Panc1 (cell line): ENCODE measurements at regions not wholly inside any gene's neighbourhood (a gene's known extent, or its start where the extent isn't known, plus 50 kb on each side); places are given as distances from the start of the nearest gene placed in this dataset.
A peak's percentile ranks its signal among the peaks of the same experiment; 100 is the strongest.

Experiments used
- ATAC-seq: fragments of 200-7000 bp; cut with Tn5 transposase; 2 replicates; pipeline ENCODE4 v1.9.1; 2020; ENCODE audit warnings: mild to moderate bottlenecking, moderate library complexity
- BruUV-seq: library from RNA; stranded (reverse); fragments of 400-500 nt; replicated peaks from 2 replicates; lab custom pipeline; 2021; lab: Mats Ljungman, UMichigan
- CTCF ChIA-PET: fragments of 300-600 bp; sonication (Branson Sonifier 250); formaldehyde crosslinking; loops from one replicate; lab custom pipeline; 2022; ENCODE audit warnings: antibody characterized with exemption; lab: Charles Lee
- POLR2A ChIA-PET: fragments of 300-600 bp; sonication (Branson Sonifier 250); formaldehyde crosslinking; loops from one replicate; lab custom pipeline; 2022; ENCODE audit warnings: antibody characterized with exemption; lab: Charles Lee
- DNase-seq: peaks from one replicate; pipeline ENCODE4 v3.0.0-alpha.2; 2010; ENCODE audit warnings: low read depth, low spot score
- H3K27ac ChIP-seq: 2 replicates; pipeline ENCODE4 v1.5.1; 2011; ENCODE audit warnings: mild to moderate bottlenecking, low read length, inconsistent platforms
- H3K27me3 ChIP-seq: fragments of 200-500 bp; sonication (Bioruptor generic); 2 replicates; pipeline ENCODE4 v1.6.0; 2014; ENCODE audit warnings: low read length, inconsistent platforms; ENCODE audit not compliant: control insufficient read depth, insufficient read depth
- H3K36me3 ChIP-seq: fragments of 200-500 bp; sonication (Bioruptor generic); 2 replicates; pipeline ENCODE4 v1.5.1; 2014; ENCODE audit warnings: inconsistent platforms, mild to moderate bottlenecking, low read length, moderate library complexity; ENCODE audit not compliant: control insufficient read depth, insufficient read depth
- H3K4me1 ChIP-seq: 2 replicates; pipeline ENCODE4 v1.5.1; 2011; ENCODE audit warnings: inconsistent platforms, mild to moderate bottlenecking, low read length, moderate library complexity; ENCODE audit not compliant: control insufficient read depth, insufficient read depth
- H3K4me3 ChIP-seq, 2 experiments: 2 replicates each; pipeline ENCODE4 v1.5.1; 2011 to 2012; ENCODE audit warnings: low read depth in 2 of 2, low read length in 2 of 2, mild to moderate bottlenecking in 2 of 2, inconsistent platforms in 1 of 2, moderate library complexity in 1 of 2
- H3K9me3 ChIP-seq: fragments of 200-500 bp; sonication (Bioruptor generic); 2 replicates; pipeline ENCODE4 v1.5.1; 2014; ENCODE audit warnings: low read depth, mild to moderate bottlenecking, inconsistent platforms, low read length, moderate library complexity; ENCODE audit not compliant: control insufficient read depth, insufficient read depth
- POLR2AphosphoS5 ChIP-seq: IDR thresholded peaks from 2 replicates; pipeline ENCODE4 v1.6.1; 2012; ENCODE audit warnings: mild to moderate bottlenecking, low read depth, low read length, moderate library complexity
- SIN3A ChIP-seq: IDR thresholded peaks from 2 replicates; pipeline ENCODE4 v1.6.1; 2012; ENCODE audit warnings: low read depth, mild to moderate bottlenecking, low read length, moderate library complexity, borderline replicate concordance; ENCODE audit not compliant: insufficient read depth
- TCF7L2 ChIP-seq: IDR thresholded peaks from 2 replicates; pipeline ENCODE4 v1.6.1; 2011; ENCODE audit warnings: mild to moderate bottlenecking, low read depth, low read length, inconsistent platforms
- in situ Hi-C: cut with HindIII; loops from 2 replicates; pipeline ENCODE4 v1.10.0; 2016; ENCODE audit warnings: low sequenced_read_pairs, low pct_unique_long_range_greater_than_20kb
- intact Hi-C: fragments of 100-400 bp; cut with micrococcal nuclease; formaldehyde crosslinking; loops from one replicate; pipeline ENCODE4 v1.10.0; 2022; ENCODE audit not compliant: unreplicated experiment
- TF ChIP-seq, protein P1 (sequence below): fragments of 450-650 bp; IDR thresholded peaks from 2 replicates; pipeline ENCODE4 v1.5.1; 2017; ENCODE audit warnings: mild to moderate bottlenecking
- TF ChIP-seq, protein P2 (sequence below), 2 experiments: IDR thresholded peaks; 2 replicates each; pipeline ENCODE4 v1.6.1; 2011 to 2012; ENCODE audit warnings: low read depth in 2 of 2, control low read depth in 1 of 2, low read length in 1 of 2, mild to moderate bottlenecking in 1 of 2, moderate library complexity in 1 of 2; ENCODE audit not compliant: insufficient read depth in 1 of 2

DNA sequence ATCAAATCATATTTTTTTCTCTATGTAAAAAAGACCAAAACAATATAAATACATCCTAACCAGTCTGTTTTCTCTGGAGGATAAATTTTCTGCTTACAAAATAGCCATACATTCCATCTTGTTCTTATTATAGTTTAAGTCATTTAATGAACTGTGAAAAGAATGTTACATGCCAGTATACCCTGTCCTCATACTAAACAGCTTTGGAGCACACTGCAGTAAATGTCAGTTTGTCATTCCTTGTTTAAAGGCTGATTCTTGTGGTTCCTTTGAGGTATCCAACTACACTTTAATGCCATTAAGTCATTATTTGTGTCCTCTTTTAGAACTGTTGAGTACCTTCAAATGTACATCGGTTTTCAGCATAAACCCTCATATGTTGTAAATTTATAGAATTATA lies 52.7 kb upstream of the DCBLD2 start:
- BruUV-seq: no TSS peak
- intact Hi-C loops: no loop called here

DNA sequence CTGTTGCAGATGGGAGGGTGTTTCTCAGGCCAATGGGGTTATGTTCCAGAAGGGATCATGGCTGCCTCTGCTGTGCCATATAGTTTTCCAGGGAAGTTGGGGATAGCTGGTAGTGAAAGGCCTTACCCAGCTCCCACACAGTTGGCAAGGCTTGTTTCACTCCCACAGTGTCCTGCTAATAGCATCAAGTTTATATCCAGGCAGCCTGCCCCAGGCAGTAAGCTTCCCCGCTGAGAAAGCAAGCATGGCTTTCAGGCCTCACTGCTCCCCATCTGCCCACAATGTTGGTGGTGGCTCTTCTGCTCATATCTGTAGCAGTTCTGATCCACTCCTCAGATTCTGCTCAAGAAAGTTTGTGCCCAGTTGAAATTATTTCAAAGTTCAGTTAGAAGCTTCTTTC lies 50.9 kb upstream of the DCBLD2 start:
- no TSS peak for BruUV-seq
- in situ Hi-C loops (no loop called here), intact Hi-C loops (no loop called here)
- no peak overlapping the region for H3K27ac ChIP-seq
- H3K4me1 ChIP-seq: no peaks in the 10 kb centered on the region
- DNase-seq: no peak
- H3K27me3 ChIP-seq: no peaks in the 10 kb centered on the region
- ATAC-seq: peak; percentile 82; the same call in 1 of the 2 replicates
- CTCF ChIA-PET: no interaction called here
- no peaks in the 10 kb centered on the region for H3K36me3 ChIP-seq
- H3K9me3 ChIP-seq: no peaks in the 10 kb centered on the region
- TF ChIP-seq SIN3A (no peak), POLR2AphosphoS5 (no peak), TCF7L2 (no peak)
- TF ChIP-seq, protein P1, sequence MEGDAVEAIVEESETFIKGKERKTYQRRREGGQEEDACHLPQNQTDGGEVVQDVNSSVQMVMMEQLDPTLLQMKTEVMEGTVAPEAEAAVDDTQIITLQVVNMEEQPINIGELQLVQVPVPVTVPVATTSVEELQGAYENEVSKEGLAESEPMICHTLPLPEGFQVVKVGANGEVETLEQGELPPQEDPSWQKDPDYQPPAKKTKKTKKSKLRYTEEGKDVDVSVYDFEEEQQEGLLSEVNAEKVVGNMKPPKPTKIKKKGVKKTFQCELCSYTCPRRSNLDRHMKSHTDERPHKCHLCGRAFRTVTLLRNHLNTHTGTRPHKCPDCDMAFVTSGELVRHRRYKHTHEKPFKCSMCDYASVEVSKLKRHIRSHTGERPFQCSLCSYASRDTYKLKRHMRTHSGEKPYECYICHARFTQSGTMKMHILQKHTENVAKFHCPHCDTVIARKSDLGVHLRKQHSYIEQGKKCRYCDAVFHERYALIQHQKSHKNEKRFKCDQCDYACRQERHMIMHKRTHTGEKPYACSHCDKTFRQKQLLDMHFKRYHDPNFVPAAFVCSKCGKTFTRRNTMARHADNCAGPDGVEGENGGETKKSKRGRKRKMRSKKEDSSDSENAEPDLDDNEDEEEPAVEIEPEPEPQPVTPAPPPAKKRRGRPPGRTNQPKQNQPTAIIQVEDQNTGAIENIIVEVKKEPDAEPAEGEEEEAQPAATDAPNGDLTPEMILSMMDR: no peak
- TF ChIP-seq, protein P2, sequence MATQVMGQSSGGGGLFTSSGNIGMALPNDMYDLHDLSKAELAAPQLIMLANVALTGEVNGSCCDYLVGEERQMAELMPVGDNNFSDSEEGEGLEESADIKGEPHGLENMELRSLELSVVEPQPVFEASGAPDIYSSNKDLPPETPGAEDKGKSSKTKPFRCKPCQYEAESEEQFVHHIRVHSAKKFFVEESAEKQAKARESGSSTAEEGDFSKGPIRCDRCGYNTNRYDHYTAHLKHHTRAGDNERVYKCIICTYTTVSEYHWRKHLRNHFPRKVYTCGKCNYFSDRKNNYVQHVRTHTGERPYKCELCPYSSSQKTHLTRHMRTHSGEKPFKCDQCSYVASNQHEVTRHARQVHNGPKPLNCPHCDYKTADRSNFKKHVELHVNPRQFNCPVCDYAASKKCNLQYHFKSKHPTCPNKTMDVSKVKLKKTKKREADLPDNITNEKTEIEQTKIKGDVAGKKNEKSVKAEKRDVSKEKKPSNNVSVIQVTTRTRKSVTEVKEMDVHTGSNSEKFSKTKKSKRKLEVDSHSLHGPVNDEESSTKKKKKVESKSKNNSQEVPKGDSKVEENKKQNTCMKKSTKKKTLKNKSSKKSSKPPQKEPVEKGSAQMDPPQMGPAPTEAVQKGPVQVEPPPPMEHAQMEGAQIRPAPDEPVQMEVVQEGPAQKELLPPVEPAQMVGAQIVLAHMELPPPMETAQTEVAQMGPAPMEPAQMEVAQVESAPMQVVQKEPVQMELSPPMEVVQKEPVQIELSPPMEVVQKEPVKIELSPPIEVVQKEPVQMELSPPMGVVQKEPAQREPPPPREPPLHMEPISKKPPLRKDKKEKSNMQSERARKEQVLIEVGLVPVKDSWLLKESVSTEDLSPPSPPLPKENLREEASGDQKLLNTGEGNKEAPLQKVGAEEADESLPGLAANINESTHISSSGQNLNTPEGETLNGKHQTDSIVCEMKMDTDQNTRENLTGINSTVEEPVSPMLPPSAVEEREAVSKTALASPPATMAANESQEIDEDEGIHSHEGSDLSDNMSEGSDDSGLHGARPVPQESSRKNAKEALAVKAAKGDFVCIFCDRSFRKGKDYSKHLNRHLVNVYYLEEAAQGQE (IDR thresholded peaks at IDR 0.05; ENCODE audit: insufficient read depth in 1 of 2, low read depth in 2 of 2, low read length in 1 of 2): no peak
- no peak overlapping the region for H3K4me3 ChIP-seq
- POLR2A ChIA-PET: interaction anchor here (0.7 kb wide), 1 partner anchor 105 kb away, joined by 3 read pairs; no protein-coding TSS in a partner anchor

More for the DNA sequence above, 52.7 kb upstream of the DCBLD2 start:
- no peak overlapping the region for H3K4me3 ChIP-seq
- H3K27me3 ChIP-seq: no peaks in the 10 kb centered on the region
- POLR2A ChIA-PET: no interaction called here
- ATAC-seq (no peak), DNase-seq (no peak)
- TF ChIP-seq, protein P2 (IDR thresholded peaks at IDR 0.05; ENCODE audit: insufficient read depth in 1 of 2, low read depth in 2 of 2, low read length in 1 of 2): no peak
- TF ChIP-seq SIN3A (no peak), POLR2AphosphoS5 (no peak), TCF7L2 (no peak)
- TF ChIP-seq, protein P1: no peak
- no peaks in the 10 kb centered on the region for H3K4me1 ChIP-seq
- CTCF ChIA-PET: no interaction called here
- H3K27ac ChIP-seq: no peak overlapping the region
- H3K36me3 ChIP-seq: no peaks in the 10 kb centered on the region
- in situ Hi-C loops: no loop called here
- H3K9me3 ChIP-seq: no peaks in the 10 kb centered on the region
